ENCODE measurements at regions not wholly inside any gene's neighbourhood (a gene's known extent, or its start where the extent isn't known, plus 50 kb on each side); places are given as distances from the start of the nearest gene placed in this dataset.
"Not testable (repeated sequence)": the region's sequence is repeated elsewhere in the genome, so short reads cannot be mapped to it uniquely, and the experiment has no call there.

DNA sequence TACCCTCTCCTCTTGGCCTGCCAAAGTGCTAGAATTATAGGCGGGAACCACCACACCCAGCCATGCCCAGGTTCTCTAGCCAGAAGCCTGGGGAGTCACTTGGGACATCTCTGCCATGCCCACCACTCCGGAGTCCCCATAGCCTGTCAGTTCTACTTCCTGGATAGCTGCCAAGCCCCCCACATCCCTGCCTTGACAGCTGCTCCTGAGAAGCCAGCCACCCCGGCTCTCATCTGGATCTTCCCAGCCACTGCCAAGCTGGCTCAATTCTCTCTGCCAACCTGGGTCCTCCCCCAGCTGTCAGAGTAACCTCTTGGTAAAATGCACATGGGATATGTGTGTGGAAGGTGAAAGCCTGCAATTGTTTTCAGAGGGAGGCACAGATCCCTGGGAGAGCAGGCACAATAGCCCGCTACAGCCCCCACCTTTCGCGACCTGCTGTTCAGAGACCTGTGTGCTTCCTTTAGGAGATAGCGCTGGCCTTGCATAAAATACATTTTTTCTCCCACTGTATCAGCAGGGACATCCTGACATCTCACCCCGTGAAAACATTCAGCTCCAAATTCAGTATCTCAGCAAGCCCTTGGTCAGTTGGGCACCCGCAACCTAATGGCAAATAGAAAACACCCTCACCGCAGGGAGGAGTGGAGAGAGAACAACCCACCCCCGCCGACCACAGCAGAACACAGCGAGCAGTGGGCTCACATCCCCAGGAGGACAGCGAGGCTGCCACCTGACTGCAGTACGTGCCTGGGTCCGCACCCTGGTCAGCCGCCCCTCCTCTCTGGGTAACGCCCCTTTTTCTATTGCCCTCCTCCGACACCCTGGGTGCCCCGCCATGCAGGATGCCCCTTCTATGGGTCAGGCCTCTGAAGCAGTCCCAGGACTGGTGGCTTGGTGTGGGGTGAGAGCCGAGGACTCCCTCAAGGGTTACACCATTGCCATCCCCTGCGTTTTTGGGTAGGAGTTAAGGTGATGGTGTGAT lies 1342.2 kb downstream of the BRD1 start:
- no peak for DNase-seq

DNA sequence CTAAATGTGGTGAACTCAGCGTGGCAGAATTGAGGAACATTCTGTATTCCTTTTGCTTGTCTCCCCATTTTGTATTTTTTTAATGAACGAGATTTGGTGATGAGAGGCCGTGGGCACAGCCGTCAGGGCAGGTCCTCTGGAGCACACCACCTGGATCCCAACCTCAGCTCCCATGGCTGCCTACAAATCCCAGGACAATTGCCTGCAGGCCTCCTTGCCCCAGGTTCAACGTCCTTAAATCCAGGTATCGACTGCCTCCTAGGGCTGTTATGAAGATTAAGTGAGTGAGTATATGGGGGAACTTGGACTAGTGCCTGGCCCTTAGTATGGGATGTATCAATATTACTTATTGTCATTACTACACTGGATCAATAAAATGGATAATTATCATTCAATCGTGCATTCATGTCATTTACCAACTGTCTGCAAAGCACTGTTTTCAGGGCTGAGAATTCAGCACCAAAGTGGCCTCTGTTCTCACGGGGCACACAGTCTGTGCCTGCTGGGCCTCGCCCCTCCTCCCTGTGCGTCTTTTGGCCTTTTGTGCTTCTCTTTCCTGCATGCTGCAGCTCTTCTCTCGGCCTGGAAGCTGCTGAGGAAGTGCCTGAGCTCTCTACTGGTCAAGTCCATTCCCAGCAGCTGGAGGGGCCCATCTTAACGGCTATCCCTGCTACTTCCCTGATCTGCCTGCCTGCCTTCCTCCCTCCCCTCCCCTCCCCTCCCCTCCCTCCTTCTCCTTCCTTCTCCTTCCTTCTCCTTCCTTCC lies 1343.7 kb downstream of the BRD1 start:
- DNase-seq, result no peak

DNA sequence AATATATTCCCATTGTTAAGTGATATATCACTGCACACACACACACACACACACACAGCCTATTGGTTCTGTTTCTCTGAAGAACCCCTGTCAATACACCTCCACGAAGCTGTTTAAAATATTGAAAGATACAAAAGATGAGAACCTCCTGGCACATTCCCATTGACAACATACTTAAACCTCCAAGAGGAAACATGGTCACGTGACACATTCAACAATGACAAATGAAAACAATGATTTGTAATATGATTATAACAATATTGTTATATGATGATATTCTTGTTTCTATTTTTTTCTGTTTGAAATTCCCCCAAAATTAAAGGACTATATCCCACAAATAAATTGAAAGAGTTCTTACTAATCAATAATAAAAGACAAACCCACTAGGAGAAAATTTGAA lies 1344.9 kb downstream of the BRD1 start:
- DNase-seq, result no peak

GRCh38 chr22:48482198-48482597 lies 1345.5 kb downstream of the BRD1 start:
- not testable (repeated sequence) for DNase-seq

DNA sequence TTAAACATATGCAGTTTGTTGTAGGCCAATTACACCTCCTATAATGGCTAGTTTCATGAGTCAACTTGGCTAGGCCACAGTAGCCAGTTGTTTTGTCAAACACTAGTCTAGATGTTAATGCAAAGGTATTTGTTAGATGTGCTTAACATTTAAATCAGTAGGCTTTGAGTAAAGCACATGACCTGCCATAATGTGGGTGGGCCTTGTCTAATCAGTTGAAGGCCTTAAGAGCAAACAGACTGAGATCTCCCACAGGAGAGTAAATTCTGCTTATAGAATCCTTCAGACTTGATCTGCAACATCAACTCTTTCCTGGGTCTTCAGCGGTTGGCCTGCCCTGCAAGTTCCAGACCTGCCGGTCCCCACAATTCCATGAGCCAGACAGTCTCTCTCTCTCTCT lies 1345.9 kb downstream of the BRD1 start:
- no peak for DNase-seq

DNA sequence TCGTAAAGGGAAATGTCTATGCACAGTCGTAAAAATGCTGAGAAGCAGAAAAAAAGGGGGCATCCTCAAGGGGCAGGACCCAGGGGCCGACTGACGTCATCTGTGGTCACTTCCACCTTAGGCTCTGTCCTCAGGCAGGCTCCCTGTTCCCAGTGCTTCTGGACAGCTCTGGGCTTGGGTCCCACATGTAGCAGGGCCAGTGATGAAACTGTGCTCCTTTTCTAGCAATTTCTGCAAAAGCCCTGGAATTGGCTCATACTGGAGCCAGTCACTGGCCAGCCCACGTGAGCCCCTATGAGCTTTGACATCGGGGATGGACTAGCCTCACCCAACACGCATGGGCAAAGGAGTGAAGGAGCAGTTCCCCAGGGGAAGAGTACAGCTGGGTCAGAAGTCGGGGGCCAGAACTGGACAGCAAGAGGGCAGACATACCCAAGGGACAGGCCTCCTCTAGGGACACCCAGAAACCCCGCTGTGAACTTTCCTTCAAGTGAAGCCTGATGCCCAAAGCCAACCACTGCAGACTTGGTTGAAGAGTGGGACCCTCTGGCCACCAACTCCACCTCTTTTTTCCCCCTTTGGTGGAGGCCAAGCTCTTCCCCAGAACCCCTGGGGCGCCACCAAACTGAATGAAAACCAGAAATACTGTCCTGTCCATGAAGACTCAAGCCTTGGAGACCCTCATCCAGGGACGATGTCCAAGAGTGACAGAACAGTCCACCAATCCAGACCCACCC lies 1349.0 kb downstream of the BRD1 start:
- no peak for DNase-seq

DNA sequence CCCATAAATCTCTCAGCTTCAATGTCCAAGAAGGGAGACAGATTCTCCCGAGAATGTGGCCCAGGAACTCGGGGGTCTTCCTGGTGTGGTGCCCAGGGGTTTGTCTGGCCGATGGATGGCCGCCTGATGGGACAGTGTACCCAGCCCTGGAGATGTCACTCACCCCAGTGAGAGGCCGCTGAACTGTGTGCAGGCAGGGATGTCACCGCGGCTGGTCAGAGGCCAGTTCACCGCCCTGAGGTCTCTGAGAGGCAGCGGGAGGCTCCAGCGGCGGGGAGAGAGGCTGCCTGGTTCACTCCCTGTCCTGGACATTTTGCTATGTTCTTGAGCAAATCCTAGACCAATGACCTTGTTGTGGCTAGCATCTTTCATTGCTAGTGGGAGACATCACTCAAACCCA lies 1349.5 kb downstream of the BRD1 start:
- no peak for DNase-seq

DNA sequence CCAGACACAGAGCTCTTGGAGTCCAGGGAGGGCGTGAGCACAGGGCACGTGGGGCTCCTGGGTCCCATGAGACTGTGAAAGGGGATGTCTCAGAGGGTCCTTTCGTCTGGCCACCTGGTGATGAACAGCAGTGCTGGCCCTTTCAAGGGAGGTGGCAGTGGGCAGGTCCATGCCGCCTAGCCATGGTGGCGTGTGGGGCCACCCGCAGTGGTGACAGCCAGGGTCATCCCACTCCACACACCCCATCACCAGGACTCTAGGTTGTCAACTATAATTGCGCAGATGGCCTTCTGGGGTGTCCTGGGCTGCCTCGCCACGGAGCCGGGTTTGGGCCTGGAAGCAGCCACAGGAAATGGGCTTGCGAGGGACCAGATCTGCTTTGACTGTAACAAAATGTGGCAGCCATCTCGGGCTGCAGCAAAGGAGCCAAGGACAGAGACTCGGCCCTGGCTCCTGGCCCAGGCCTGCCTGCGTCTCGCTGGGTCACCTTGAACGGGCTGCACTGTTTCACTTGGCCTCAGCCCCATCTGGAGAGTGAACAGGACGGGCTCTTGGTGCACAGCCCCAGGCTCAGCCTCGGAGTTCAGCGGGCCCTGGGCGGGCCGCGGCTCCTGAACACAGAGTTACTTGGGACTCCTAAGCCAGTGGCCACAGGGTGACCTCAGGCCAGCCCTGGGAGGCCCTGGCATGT lies 1350.5 kb downstream of the BRD1 start:
- DNase-seq, result no peak

GRCh38 chr22:48476577-48476976 lies 1351.1 kb downstream of the BRD1 start:
- no peak for DNase-seq

- DNase-seq, result no peak
Measured at GRCh38 chr22:48475661-48476345, 1351.9 kb downstream of the BRD1 start.

GRCh38 chr22:48474881-48475280 lies 1352.8 kb downstream of the BRD1 start:
- DNase-seq, result no peak

GRCh38 chr22:48473202-48473601 lies 1354.5 kb downstream of the BRD1 start:
- no peak for DNase-seq

DNA sequence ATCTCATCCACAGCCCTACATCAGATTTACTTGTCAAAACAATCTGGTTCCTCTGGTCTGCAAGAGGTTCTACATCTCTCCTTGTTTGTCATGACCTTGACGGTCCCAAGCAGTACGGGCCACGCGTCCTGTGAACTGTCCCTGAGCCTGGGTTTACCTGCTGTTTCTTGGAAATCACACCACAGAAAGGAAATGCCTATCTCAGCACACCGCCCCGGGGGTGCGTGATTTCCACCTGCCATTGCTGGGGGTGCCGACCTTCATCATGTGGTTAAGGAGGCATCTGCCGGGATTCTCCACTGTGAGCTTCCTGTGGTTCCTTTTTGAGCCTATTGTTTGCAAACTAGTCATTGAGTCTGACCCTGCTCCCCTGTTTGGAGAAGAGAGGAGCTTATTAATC lies 1363.4 kb downstream of the BRD1 start:
- DNase-seq, result no peak

DNA sequence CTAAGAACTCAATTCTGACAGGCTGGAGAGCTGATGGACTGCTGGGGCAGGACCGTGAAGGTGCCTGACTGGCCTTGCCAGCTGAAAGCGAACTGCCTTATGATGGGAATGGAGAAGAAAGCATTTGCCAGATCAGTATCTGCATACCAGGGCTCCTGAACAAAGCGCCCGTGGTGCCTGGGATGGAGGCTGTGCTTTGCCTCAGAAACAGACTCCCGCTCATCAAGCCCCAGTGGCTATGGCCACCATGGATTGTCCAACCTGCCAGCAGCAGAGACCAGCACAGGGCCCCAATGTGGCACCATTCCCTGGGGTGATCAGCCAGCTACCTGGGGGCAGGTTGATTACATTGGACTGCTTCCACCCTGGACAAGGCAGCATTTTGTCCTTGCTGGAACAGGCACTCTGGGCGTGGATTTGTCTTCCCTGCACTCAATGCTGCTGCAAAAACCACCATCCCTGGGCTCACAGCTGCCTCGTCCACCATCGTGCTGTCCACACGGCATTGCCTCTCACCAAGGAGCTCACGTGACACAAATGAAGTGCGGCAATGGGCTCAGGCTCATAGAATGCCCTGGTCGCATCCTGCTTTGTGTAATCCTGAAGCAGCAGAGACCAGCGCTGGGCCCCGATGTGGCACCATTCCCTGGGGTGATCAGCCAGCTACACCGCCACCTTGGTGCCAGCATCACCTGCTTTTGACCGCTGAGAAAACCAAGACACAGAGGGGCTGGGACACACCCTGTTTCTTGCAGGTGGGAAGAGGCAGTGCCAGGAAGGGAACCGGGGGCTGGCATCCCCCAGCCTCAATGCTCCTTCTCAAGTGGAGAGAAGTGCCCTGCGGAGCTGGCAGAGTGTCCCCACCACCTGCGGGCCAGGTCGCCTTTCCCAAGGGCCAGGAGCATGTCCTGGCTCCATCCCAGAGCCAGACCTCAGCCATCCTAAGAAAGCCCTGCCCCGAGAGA lies 1367.5 kb downstream of the BRD1 start:
- no peak for DNase-seq

GRCh38 chr22:48459259-48459658 lies 1368.4 kb downstream of the BRD1 start:
- no peak for DNase-seq

DNA sequence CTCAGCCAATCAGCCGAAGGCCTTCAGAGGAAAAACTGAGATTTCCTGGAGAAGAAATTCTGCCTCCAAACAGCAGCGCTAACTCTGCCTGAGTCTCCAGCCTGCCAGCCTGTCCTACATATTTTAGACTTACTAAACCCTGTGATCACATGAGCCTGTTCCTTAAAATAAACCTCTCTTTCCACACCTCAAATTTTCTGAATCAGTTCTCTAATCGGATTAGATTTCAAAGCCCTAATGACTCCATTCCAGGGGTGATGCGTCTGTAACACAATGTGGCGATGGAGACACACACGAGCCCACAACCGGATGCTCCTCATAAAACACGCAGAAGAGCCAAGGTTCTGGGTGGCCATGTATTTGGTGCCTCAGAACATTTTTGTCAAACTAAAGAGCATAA lies 1371.2 kb downstream of the BRD1 start:
- no peak for DNase-seq

GRCh38 chr22:48453751-48454485 lies 1373.8 kb downstream of the BRD1 start:
- DNase-seq, result no peak

DNA sequence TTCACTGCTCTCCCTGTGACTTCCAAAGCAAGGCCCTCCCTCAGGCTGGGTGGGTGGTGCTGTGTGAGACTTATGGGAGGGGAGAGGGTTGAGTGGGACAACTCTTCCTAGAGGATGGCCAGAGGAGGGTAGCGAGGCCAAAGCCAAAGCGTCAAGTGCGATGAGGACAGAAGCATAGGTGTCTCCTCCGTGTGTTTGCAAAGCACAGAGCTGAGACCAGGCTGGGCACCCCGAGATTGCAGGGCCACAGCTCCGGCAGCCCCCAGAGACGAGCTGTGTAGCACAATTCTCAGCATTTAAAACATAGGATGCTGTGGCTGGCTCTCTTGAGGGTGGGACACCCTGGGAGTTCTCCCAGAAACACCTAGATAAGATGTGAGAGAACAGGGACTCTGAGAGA lies 1374.5 kb downstream of the BRD1 start:
- no peak for DNase-seq

DNA sequence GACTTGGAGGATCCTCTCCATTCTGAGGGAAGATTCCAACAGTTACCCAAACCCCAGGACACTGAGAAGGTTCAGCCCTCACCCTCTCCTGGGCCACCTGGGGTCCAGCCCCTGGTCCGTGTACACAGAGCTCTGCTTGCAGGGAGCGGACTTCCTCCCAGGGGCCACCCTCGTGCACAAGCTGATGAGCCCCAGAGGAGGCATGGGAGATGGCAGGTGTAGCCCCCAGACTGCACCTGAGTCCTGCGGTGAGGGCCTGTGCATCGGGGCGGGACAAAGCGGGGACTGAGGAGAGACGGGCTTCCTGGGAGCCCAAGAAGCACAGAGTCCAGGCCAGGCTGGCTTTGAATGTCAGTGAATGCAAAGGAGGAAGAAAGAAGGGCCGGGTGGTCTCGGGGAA lies 1374.9 kb downstream of the BRD1 start:
- no peak for DNase-seq

GRCh38 chr22:48451891-48452290 lies 1375.8 kb downstream of the BRD1 start:
- DNase-seq, result no peak

Data from inflammatory macrophage treated with lipopolysaccharide for 4 hours (primary cell).